Cardiac muscle cell (in vitro differentiated cells and primary cell): ENCODE measurements at regions not wholly inside any gene's neighbourhood (a gene's known extent, or its start where the extent isn't known, plus 50 kb on each side); places are given as distances from the start of the nearest gene placed in this dataset.
A peak's percentile ranks its signal among the peaks of the same experiment; 100 is the strongest.

ENCODE experiments used
- DNase-seq, 2 donors: peaks; one replicate each; pipeline versions ENCODE4 v3.0.0 to v3.0.0-alpha.2; 2010 to 2017; ENCODE audit warnings: low read depth in 1 of 2, low spot score in 1 of 2
- H3K27ac ChIP-seq: fragments of 200-600 bp; sonication (generic); 2 replicates; pipeline ENCODE4 v1.5.1; 2016
- H3K27me3 ChIP-seq: fragments of 200-600 bp; sonication (generic); 2 replicates; pipeline ENCODE4 v1.6.0; 2016; ENCODE audit warnings: control low read depth
- H3K36me3 ChIP-seq: fragments of 200-600 bp; sonication (generic); 2 replicates; pipeline ENCODE4 v1.5.1; 2016; ENCODE audit warnings: control low read depth
- H3K4me1 ChIP-seq: fragments of 200-600 bp; sonication (generic); 2 replicates; pipeline ENCODE4 v1.8.1; 2017; ENCODE audit warnings: low read depth, mild to moderate bottlenecking, mixed run types
- H3K4me3 ChIP-seq: fragments of 200-600 bp; sonication (generic); 2 replicates; pipeline ENCODE4 v1.5.1; 2016; ENCODE audit warnings: mild to moderate bottlenecking
- H3K9me3 ChIP-seq: fragments of 200-600 bp; sonication (generic); 2 replicates; pipeline ENCODE4 v1.5.1; 2017; ENCODE audit warnings: low read depth, mild to moderate bottlenecking, control low read depth
- TF ChIP-seq, protein P1 (sequence below): IDR thresholded peaks from 2 replicates; pipeline ENCODE4 v1.5.1; 2012; ENCODE audit warnings: low read depth, mild to moderate bottlenecking, low read length

GRCh38 chr6:164927288-164928056 lies 381.9 kb downstream of the C6orf118 start:
- Histone ChIP-seq H3K4me1 (peaks cover 10% of the 10 kb centered on the region), H3K27ac (no peak overlapping the region), H3K9me3 (no peaks in the 10 kb centered on the region), H3K4me3 (no peak overlapping the region), H3K27me3 (no peaks in the 10 kb centered on the region), H3K36me3 (no peaks in the 10 kb centered on the region)
- TF ChIP-seq, protein P1, sequence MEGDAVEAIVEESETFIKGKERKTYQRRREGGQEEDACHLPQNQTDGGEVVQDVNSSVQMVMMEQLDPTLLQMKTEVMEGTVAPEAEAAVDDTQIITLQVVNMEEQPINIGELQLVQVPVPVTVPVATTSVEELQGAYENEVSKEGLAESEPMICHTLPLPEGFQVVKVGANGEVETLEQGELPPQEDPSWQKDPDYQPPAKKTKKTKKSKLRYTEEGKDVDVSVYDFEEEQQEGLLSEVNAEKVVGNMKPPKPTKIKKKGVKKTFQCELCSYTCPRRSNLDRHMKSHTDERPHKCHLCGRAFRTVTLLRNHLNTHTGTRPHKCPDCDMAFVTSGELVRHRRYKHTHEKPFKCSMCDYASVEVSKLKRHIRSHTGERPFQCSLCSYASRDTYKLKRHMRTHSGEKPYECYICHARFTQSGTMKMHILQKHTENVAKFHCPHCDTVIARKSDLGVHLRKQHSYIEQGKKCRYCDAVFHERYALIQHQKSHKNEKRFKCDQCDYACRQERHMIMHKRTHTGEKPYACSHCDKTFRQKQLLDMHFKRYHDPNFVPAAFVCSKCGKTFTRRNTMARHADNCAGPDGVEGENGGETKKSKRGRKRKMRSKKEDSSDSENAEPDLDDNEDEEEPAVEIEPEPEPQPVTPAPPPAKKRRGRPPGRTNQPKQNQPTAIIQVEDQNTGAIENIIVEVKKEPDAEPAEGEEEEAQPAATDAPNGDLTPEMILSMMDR = peak; percentile 96
- peak; percentile 70 to 77 for DNase-seq

DNA sequence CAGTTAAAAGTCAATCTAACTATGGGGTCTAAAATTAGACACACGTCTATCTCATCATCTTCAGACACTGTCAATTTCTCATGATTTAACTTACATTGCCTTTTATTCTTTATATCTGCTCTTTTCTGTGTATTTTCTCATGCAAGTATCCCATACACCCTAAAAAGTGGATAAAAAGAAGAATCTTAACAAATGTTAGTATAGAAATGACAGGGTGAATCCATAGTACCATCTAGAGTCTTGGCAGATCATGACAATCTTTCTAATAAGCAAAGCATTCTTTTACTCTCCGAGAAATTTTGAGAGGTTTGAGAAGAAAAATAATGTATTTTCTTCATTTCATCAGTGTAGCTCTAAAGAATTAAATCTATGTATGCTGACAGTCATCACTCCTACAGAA lies 382.7 kb downstream of the C6orf118 start:
- no peak overlapping the region for H3K27ac ChIP-seq
- TF ChIP-seq, protein P1 = no peak
- H3K36me3 ChIP-seq = no peaks in the 10 kb centered on the region
- no peaks in the 10 kb centered on the region for H3K27me3 ChIP-seq
- DNase-seq = peak in 1 of 2 donors; percentile 2
- no peaks in the 10 kb centered on the region for H3K9me3 ChIP-seq
- H3K4me1 ChIP-seq = peaks cover 10% of the 10 kb centered on the region
- no peak overlapping the region for H3K4me3 ChIP-seq

DNA sequence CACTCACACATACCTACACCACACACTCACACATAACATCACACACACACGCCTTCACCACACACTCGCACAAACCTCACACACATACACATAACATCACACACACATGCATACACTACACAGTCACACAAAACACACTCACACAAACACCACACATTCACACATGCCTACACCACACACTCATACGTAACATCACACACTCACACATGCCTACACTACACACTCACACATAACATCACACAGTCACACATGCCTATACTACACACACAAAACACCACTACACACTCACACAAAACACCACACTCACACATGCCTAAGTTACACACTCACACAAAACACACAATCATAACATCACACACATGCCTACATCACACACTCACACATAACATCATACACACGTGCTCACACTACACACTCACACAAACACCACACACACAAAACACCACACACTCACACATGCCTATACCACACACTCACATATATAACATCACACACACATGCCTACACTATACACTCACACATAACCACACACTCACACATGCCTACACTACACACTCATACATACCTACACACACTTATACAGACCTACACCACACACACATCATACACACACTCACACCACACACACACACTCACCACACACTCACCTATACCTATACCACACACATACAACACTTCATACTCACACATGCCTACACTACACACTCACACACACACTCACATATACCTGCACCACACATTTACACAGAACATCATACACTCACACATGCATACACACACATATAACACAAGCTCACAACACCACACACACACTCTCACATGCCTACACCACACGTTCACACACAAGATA lies 383.5 kb downstream of the C6orf118 start:
- H3K27ac ChIP-seq = no peak overlapping the region
- H3K4me1 ChIP-seq = peaks cover 10% of the 10 kb centered on the region
- no peaks in the 10 kb centered on the region for H3K9me3 ChIP-seq
- no peak for DNase-seq
- no peaks in the 10 kb centered on the region for H3K27me3 ChIP-seq
- no peak overlapping the region for H3K4me3 ChIP-seq
- TF ChIP-seq, protein P1 = no peak
- H3K36me3 ChIP-seq = no peaks in the 10 kb centered on the region

DNA sequence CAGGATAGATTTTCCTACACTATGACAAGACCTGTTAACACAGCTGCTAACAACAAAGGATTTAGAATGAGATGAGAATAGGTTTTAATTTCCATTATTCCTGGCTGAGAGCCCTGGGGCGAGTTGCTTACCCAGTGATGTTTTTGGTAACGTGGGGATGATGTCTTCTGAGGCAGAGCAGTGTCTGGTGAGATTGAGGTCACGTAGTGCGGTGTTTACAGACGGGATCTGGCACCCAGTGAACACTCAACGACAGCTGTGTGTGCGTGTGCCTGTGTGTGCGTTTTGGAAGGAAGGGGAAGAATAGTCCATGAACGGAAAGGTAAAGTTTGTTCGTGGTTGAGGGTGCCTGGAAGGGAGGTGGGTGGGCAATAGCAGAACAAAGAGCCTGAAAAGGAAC lies 384.7 kb downstream of the C6orf118 start:
- H3K9me3 ChIP-seq = no peaks in the 10 kb centered on the region
- H3K27me3 ChIP-seq = no peaks in the 10 kb centered on the region
- DNase-seq = no peak
- no peak overlapping the region for H3K27ac ChIP-seq
- H3K4me3 ChIP-seq = no peak overlapping the region
- TF ChIP-seq, protein P1 = no peak
- H3K36me3 ChIP-seq = no peaks in the 10 kb centered on the region
- H3K4me1 ChIP-seq = peaks cover 10% of the 10 kb centered on the region

GRCh38 chr6:164917211-164917610 lies 392.2 kb downstream of the C6orf118 start:
- H3K4me3 ChIP-seq = no peak overlapping the region
- TF ChIP-seq, protein P1 = no peak
- DNase-seq = no peak
- no peak overlapping the region for H3K27ac ChIP-seq
- no peaks in the 10 kb centered on the region for H3K9me3 ChIP-seq
- H3K4me1 ChIP-seq = peaks cover under 1% of the 10 kb centered on the region
- no peaks in the 10 kb centered on the region for H3K36me3 ChIP-seq
- no peaks in the 10 kb centered on the region for H3K27me3 ChIP-seq
